MM.1S (cell line): ENCODE measurements at regions not wholly inside any gene's neighbourhood (a gene's known extent, or its start where the extent isn't known, plus 50 kb on each side); places are given as distances from the start of the nearest gene placed in this dataset.
"Not testable (repeated sequence)": the region's sequence is repeated elsewhere in the genome, so short reads cannot be mapped to it uniquely, and the experiment has no call there.

Source experiments
- EZH2 ChIP-seq: fragments of 300-600 bp; sonication (generic); optimal IDR thresholded peaks from 2 replicates; pipeline ENCODE3; 2017; ENCODE audit warnings: low read depth, mild to moderate bottlenecking, antibody characterized with exemption, low read length, mixed read lengths
- EZH2phosphoT487 ChIP-seq: fragments of 300-600 bp; sonication (generic); IDR thresholded peaks from 2 replicates; pipeline ENCODE4 v1.6.1; 2018; ENCODE audit warnings: antibody characterized with exemption, low read length
- TF ChIP-seq, protein P1 (sequence below): fragments of 300-600 bp; sonication (generic); IDR thresholded peaks from 2 replicates; pipeline ENCODE4 v1.5.1; 2016; ENCODE audit warnings: antibody characterized with exemption, low read length, mixed read lengths

DNA sequence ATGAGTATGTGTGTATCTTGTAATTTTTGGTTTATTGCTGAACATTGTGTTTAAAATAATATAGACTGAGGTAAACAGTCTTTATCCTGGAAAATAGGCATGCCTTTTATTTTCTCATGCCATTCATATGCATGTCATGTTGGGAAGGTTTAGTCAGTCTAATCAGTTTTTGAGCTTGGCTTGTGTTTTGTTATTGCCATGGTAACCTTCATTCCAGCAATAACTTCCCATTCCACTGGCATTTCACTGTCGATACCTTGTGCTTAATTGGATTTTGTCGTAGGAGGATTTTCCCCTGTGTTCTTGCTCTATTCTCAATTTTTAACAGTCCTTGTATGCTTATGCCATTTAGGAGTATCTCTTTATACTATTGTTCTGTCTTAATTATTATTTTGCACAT is 563.6 kb downstream of the TTLL7 start:
- TF ChIP-seq, protein P1, sequence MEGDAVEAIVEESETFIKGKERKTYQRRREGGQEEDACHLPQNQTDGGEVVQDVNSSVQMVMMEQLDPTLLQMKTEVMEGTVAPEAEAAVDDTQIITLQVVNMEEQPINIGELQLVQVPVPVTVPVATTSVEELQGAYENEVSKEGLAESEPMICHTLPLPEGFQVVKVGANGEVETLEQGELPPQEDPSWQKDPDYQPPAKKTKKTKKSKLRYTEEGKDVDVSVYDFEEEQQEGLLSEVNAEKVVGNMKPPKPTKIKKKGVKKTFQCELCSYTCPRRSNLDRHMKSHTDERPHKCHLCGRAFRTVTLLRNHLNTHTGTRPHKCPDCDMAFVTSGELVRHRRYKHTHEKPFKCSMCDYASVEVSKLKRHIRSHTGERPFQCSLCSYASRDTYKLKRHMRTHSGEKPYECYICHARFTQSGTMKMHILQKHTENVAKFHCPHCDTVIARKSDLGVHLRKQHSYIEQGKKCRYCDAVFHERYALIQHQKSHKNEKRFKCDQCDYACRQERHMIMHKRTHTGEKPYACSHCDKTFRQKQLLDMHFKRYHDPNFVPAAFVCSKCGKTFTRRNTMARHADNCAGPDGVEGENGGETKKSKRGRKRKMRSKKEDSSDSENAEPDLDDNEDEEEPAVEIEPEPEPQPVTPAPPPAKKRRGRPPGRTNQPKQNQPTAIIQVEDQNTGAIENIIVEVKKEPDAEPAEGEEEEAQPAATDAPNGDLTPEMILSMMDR, result not testable (repeated sequence)
- not testable (repeated sequence) for TF ChIP-seq EZH2, EZH2phosphoT487
